Gastroesophageal sphincter (tissue), 3 donors: ENCODE measurements at regions not wholly inside any gene's neighbourhood (a gene's known extent, or its start where the extent isn't known, plus 50 kb on each side); places are given as distances from the start of the nearest gene placed in this dataset.

Source experiments
- CTCF ChIP-seq, 4 experiments: fragments of 200-600 bp in 2 of 4; fragments of 450-650 bp in 2 of 4; sonication (generic) in 1 of 4; IDR thresholded peaks; one replicate each; pipeline ENCODE4 v1.5.1; 2017 to 2019; ENCODE audit warnings: antibody characterized with exemption in 4 of 4, mild to moderate bottlenecking in 2 of 4, moderate library complexity in 2 of 4
- EP300 ChIP-seq: sonication (generic); formaldehyde crosslinking; IDR thresholded peaks from one replicate; pipeline ENCODE4 v1.6.1; 2017; ENCODE audit warnings: antibody characterized with exemption, mild to moderate bottlenecking
- POLR2A ChIP-seq, 2 donors: fragments of 450-650 bp; IDR thresholded peaks; one replicate each; pipeline ENCODE4 v1.6.1; 2017; ENCODE audit warnings: antibody characterized with exemption in 2 of 2, mild to moderate bottlenecking in 2 of 2, moderate library complexity in 1 of 2
- POLR2AphosphoS5 ChIP-seq: sonication (generic); formaldehyde crosslinking; IDR thresholded peaks from one replicate; pipeline ENCODE4 v1.6.1; 2017; ENCODE audit warnings: antibody characterized with exemption

DNA sequence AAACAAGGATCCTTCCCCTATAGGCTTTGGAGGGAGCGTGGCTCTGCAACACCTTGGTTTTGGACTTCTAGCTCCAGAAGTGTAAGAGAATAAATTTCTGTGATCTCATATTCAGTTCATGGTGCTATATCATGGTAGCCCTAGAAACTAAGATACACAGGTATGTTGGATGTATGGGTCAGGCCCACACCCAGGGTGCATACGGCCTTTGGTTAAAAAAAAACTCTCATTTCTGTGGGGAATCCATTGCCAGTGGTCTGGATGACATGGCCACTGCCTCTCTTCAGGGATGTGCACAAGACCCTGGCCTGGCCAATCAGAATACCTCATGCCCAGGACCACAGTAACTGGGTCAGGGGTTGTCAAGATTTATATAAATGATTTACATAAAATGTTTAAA is 56.8 kb upstream of the CD34 start:
- TF ChIP-seq CTCF (IDR thresholded peaks at IDR 0.05) = no peak
- no peak for TF ChIP-seq EP300
- TF ChIP-seq POLR2A (IDR thresholded peaks at IDR 0.05) = no peak
- TF ChIP-seq POLR2AphosphoS5 = no peak
